GM12864 (cell line): ENCODE measurements at regions not wholly inside any gene's neighbourhood (a gene's known extent, or its start where the extent isn't known, plus 50 kb on each side); places are given as distances from the start of the nearest gene placed in this dataset.

Source experiments
- DNase-seq: peaks from one replicate; pipeline ENCODE4 v3.0.0-alpha.2; 2011; ENCODE audit warnings: low read depth
- H3K4me3 ChIP-seq: 2 replicates; pipeline ENCODE4 v1.5.1; 2011; ENCODE audit warnings: mild to moderate bottlenecking, low read depth, low read length, control low read depth
- CTCF ChIP-seq: IDR thresholded peaks from 2 replicates; pipeline ENCODE4 v1.5.1; 2011; ENCODE audit warnings: low read depth, mild to moderate bottlenecking, moderate library complexity, low read length, control low read depth, inconsistent platforms; ENCODE audit errors: missing control alignments

DNA sequence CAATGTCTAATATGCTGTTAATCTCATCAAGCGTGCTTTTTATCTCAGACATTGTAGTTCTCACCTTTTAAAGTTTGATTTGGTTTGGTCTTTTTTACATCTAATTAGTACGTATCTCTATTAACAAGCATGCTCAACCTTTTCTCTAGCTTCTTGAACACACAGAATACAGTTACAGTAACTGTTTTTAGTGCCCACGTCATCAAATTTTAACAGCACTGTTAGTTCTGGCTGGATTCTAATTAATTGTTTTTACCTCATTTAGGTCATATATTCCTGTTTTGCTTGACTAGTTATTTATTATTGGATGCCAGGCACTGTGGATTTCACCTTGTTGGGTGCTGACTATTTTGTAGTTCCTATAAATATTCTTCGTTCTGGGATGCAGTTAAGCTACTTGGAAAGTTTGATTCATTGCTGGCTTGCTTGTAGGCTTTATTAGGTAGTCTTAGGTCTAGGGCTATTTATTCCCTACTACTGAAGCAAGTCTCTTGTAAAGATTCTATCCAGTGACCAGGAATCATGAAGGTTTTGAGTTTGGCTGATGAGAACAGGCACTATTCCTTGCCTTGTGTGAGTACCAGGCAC, 263.0 kb downstream of the ETAA1 start:
- TF ChIP-seq CTCF, result no peak
- no peak overlapping the region for H3K4me3 ChIP-seq
- DNase-seq, result no peak

DNA sequence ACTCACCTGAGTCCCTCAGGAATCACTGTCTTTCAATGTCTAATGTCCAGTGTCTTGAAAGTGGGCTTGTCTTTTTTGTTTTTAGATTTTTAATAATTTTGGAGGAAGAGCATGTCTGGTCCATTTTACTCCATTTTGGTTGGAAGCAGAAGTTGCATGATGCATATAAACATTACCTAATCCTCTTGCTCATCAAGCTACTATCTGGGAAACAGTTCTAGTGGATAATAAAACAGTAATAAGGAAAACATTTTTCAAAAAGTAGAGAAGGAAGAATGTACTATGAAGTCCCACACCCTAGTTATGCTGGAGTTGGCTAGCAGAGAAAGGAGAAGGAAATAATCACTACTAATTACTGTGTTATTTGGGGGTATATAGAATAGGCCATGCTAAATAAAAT, 263.7 kb downstream of the ETAA1 start:
- no peak for DNase-seq
- H3K4me3 ChIP-seq, result no peak overlapping the region
- TF ChIP-seq CTCF, result no peak

DNA sequence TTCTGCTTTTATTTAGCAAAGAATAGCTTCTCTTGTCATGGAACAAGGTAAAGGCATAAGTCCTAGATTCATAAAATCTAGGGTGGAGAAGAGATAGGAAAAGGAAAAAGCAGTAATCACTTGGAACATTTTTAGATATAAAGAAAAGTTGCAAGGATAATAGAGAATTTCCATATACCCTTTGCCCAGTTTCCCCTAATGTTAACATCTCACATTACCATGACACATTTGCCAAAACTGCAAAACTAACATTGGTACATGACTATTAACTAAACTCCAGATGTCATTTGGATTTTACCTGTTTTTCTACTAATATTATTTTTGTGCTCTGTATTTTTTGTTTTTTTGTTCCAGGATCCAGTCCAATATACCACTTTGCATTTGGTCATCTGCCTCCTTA, 265.1 kb downstream of the ETAA1 start:
- no peak overlapping the region for H3K4me3 ChIP-seq
- DNase-seq, result no peak
- no peak for TF ChIP-seq CTCF

- no peak for DNase-seq
- TF ChIP-seq CTCF, result no peak
- no peak overlapping the region for H3K4me3 ChIP-seq
These were observed 266.6 kb downstream of the ETAA1 start for GRCh38 chr2:67663776-67664175.

DNA sequence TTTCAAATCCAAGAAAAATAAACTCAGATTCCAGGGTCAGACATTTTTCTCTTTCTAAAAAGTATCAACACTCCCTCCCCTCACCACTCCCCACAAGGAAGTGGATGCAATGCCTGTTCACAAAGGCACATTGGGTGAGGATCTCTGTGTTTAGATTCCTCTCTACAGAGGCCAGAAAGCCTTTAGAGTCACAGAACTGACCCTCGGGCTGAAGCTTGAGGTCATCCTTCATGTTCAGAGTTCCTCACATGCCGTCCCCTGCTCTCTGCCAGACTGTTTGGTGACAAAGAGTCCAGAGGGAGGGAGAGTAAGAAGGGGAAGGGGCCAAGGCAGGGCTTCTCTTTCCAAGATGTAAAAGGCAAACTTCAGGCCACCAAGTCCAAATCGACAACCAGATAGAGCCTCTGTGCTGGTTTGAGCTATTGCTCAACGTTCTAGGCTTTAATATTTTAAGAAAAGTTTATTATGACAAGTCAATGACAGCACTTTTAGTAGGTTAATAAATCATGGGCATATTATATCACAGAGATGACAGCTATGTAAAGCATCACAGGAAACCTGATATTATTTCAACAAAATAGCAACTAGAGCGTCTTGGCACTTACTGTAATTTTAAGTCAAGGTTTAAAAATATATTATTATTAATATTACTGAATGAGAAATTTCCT, 269.4 kb downstream of the ETAA1 start:
- no peak for DNase-seq
- no peak for TF ChIP-seq CTCF
- no peak overlapping the region for H3K4me3 ChIP-seq

DNA sequence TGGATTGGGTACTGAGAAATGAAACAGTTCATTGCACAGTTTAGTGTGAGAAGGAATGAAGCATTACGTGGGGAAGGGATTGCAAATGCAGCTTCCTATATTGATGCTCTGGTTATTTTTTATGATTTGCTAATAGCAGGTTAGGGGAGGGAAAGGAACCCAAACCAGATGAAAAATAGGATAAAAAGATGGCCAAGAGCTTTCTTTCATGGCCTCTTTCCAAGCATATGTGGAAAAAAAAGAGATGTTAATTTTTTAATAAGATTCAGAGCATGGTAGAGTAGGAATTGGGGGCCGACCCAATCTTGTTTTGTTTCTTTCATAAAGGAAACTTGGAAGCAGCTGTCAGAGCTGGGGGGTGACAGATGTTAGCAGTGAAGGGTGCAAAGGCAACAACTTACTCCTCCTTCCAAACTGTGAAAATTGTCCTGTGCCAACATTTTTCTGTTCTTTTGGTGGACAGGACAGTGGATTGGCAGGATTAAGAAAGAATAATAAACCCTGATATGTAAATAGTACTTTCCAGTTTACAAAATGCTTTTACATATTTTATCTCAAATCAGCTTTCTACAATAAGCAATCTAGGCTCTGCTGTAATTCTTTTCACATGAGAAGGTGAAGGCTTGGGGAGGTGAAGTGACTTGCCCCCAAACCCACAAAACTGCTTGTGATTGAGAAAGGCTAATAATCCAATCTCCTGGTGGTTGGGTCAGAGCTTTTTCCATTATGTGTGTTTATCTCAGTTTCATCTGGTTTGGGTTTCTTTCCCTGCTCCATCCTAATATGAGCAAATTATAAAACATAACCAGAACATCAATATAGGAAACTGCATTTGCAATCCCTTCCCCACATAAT, 270.1 kb downstream of the ETAA1 start:
- TF ChIP-seq CTCF, result no peak
- H3K4me3 ChIP-seq, result no peak overlapping the region
- DNase-seq, result no peak

DNA sequence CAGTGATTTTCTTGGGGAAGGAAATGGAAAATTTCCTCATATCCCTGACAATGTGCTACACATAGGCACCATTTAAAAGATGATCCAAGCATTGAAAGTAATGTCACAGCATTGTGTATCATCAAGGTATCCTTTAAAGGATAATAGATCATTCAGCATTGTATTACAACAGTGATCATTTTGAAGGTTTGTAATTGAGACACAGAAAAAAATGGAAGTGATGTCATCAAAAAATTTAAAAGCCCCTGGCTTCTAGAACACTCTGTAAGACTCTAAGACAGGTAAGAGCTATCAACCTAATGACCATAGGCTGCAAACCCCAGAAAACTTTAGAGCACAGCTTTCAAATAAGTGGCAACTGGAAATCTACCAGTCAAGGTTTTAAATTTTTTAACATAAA, 271.4 kb downstream of the ETAA1 start:
- no peak for DNase-seq
- H3K4me3 ChIP-seq, result no peak overlapping the region
- no peak for TF ChIP-seq CTCF
